ENCODE measurements at regions not wholly inside any gene's neighbourhood (a gene's known extent, or its start where the extent isn't known, plus 50 kb on each side); places are given as distances from the start of the nearest gene placed in this dataset.
"Not testable (repeated sequence)": the region's sequence is repeated elsewhere in the genome, so short reads cannot be mapped to it uniquely, and the experiment has no call there.

DNA sequence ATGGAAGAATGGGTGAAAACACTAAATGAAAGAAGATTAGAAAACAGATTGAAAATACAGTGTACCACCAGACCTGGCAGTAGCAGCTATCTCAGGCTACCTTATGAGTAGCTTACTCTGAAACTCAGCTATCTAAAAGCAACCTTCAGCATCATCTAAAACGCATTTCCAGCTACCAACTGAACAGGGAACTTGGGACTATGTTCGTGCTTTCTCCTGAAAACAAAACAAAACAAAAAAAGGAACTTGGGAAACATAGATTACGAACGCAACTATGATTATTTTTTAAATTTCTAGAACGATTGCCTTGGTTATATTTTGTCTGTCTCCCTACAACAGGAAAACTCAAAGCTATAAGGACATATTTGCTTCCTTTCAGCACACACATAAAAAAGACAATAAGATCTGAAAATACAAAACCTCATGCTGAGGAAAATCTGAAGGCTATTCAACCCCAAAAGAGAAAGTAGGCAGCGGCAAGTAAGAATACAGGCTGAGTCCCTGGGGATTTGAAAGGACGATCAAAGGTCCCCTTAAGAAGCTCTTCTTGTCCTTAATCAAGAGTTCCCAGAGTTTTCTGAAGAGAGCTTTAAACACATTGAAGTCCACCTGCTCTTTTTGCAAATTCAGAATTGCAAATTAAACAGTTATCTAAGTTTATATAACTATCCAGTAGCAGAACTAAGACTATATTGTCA is 53.4 kb downstream of the OR2K2 start:
- no peak for DNase-seq (ENCODE audit: low spot score)

GRCh38 chr9:111274737-111275136 is 55.3 kb downstream of the OR2K2 start:
- TF ChIP-seq, protein P1, sequence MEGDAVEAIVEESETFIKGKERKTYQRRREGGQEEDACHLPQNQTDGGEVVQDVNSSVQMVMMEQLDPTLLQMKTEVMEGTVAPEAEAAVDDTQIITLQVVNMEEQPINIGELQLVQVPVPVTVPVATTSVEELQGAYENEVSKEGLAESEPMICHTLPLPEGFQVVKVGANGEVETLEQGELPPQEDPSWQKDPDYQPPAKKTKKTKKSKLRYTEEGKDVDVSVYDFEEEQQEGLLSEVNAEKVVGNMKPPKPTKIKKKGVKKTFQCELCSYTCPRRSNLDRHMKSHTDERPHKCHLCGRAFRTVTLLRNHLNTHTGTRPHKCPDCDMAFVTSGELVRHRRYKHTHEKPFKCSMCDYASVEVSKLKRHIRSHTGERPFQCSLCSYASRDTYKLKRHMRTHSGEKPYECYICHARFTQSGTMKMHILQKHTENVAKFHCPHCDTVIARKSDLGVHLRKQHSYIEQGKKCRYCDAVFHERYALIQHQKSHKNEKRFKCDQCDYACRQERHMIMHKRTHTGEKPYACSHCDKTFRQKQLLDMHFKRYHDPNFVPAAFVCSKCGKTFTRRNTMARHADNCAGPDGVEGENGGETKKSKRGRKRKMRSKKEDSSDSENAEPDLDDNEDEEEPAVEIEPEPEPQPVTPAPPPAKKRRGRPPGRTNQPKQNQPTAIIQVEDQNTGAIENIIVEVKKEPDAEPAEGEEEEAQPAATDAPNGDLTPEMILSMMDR (IDR thresholded peaks at IDR 0.05; ENCODE audit: extremely low read depth, missing control alignments) = no peak

More for the DNA sequence above, 53.4 kb downstream of the OR2K2 start:
- TF ChIP-seq, protein P1 (IDR thresholded peaks at IDR 0.05; ENCODE audit: extremely low read depth, missing control alignments) = no peak

GRCh38 chr9:111272581-111272980 is 57.4 kb downstream of the OR2K2 start:
- no peak for DNase-seq (ENCODE audit: low spot score)
- TF ChIP-seq, protein P1 (IDR thresholded peaks at IDR 0.05; ENCODE audit: extremely low read depth, missing control alignments) = no peak

More at GRCh38 chr9:111274737-111275136, 55.3 kb downstream of the OR2K2 start:
- DNase-seq (ENCODE audit: low spot score) = no peak

GRCh38 chr9:111271481-111272080 is 58.4 kb downstream of the OR2K2 start:
- no peak for DNase-seq (ENCODE audit: low spot score)
- TF ChIP-seq, protein P1 (IDR thresholded peaks at IDR 0.05; ENCODE audit: extremely low read depth, missing control alignments) = no peak

DNA sequence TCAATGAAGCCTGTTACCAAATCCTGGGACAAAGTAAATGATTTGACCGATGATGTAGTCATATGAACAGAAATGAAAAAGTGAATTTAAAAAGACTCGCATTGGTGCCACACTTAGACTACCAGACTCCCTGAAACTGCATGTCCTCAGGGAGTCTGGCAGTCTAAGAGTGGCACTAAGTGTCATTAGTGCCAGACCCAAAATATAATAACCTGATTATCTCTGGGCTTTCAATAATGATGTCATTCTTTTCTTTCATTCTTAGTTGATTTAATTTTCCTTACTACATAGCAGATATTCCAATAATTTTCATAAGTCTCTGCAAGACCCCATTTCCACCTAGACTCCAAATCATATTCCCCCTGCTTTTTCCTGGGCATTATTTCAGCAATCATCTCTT is 59.0 kb downstream of the OR2K2 start:
- TF ChIP-seq, protein P1 (IDR thresholded peaks at IDR 0.05; ENCODE audit: extremely low read depth, missing control alignments) = no peak

DNA sequence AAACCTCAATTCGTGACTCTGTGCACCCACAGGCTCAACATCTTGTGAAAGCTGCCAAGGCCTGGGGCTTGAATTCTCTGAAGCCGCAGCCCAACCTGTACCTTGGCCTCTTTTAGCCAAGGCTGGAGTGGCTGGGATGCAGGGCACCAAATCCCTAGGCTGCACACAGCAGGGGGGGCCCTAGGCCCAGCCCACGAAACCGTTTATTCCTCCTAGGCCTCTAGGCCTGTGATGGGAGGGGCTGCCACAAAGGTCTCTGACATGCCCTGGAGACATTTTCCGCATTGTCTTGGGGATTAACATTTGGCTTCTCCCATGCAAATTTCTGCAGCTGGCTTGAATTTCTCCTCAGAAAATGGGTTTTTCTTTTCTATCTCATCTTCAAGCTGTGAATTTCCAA is 64.0 kb downstream of the OR2K2 start:
- DNase-seq (ENCODE audit: low spot score) = not testable (repeated sequence)

More for the DNA sequence above, 59.0 kb downstream of the OR2K2 start:
- DNase-seq (ENCODE audit: low spot score) = no peak

GRCh38 chr9:111263116-111263515 is 66.9 kb downstream of the OR2K2 start:
- DNase-seq (ENCODE audit: low spot score) = no peak
- TF ChIP-seq, protein P1 (IDR thresholded peaks at IDR 0.05; ENCODE audit: extremely low read depth, missing control alignments) = no peak

- TF ChIP-seq, protein P1 (IDR thresholded peaks at IDR 0.05; ENCODE audit: extremely low read depth, missing control alignments) = no peak
- no peak for DNase-seq (ENCODE audit: low spot score)
Measured at GRCh38 chr9:111258875-111259271, 71.2 kb downstream of the OR2K2 start.
